ENCODE measurements at regions not wholly inside any gene's neighbourhood (a gene's known extent, or its start where the extent isn't known, plus 50 kb on each side); places are given as distances from the start of the nearest gene placed in this dataset.

GRCh38 chr1:221634606-221635005, 107.3 kb downstream of the DUSP10 start:
- Mint-ChIP-seq H3K27me3 (ENCODE audit: low read depth in 2 of 2) (peaks cover 0 to 4% of the 10 kb centered on the region in 2 donors), H3K9me3 (no peaks in the 10 kb centered on the region), H3K27ac (no peak overlapping the region), H3K36me3 (no peaks in the 10 kb centered on the region), H3K4me1 (peaks cover 4 to 10% of the 10 kb centered on the region in 2 donors), H3K4me3 (no peak overlapping the region)
- intact Hi-C loops (cut with micrococcal nuclease): no loop called here
- H3K27ac ChIP-seq (ENCODE audit: low read length): no peak overlapping the region
- ATAC-seq: no peak
- H3K27me3 ChIP-seq (ENCODE audit: control insufficient read depth, insufficient read depth, low read length): no peaks in the 10 kb centered on the region
- H3K4me1 ChIP-seq (ENCODE audit: control insufficient read depth, insufficient read depth, low read length): no peaks in the 10 kb centered on the region
- H3K36me3 ChIP-seq (ENCODE audit: control insufficient read depth, insufficient read depth, low read length): no peaks in the 10 kb centered on the region
- no peak for DNase-seq
- no peak for TF ChIP-seq CTCF (IDR thresholded peaks at IDR 0.05)
- H3K4me3 ChIP-seq (ENCODE audit: low read length): no peak overlapping the region
- no peaks in the 10 kb centered on the region for H3K9me3 ChIP-seq (ENCODE audit: control insufficient read depth, insufficient read depth, low read length)
- WGBS (ENCODE audit: insufficient coverage): 81% methylated on average over 2 of the region's 2 CpGs

GRCh38 chr1:221635305-221635704, 106.6 kb downstream of the DUSP10 start:
- DNase-seq: no peak
- Histone ChIP-seq H3K4me1 (ENCODE audit: control insufficient read depth, insufficient read depth, low read length) (no peaks in the 10 kb centered on the region), H3K27me3 (ENCODE audit: control insufficient read depth, insufficient read depth, low read length) (no peaks in the 10 kb centered on the region), H3K36me3 (ENCODE audit: control insufficient read depth, insufficient read depth, low read length) (no peaks in the 10 kb centered on the region), H3K4me3 (ENCODE audit: low read length) (no peak overlapping the region), H3K27ac (ENCODE audit: low read length) (no peak overlapping the region), H3K9me3 (ENCODE audit: control insufficient read depth, insufficient read depth, low read length) (no peaks in the 10 kb centered on the region)
- TF ChIP-seq CTCF (IDR thresholded peaks at IDR 0.05): no peak
- peaks cover 0 to 4% of the 10 kb centered on the region in 2 donors for H3K27me3 Mint-ChIP-seq (ENCODE audit: low read depth in 2 of 2)
- H3K27ac Mint-ChIP-seq: no peak overlapping the region
- H3K4me1 Mint-ChIP-seq: peaks cover 4 to 10% of the 10 kb centered on the region in 2 donors
- no peak overlapping the region for H3K4me3 Mint-ChIP-seq
- ATAC-seq: no peak
- WGBS (ENCODE audit: insufficient coverage): 90% methylated on average over 2 of the region's 2 CpGs
- intact Hi-C loops (cut with micrococcal nuclease): no loop called here
- no peaks in the 10 kb centered on the region for H3K36me3 Mint-ChIP-seq
- H3K9me3 Mint-ChIP-seq: no peaks in the 10 kb centered on the region

- no peak overlapping the region for H3K4me3 Mint-ChIP-seq
- H3K36me3 Mint-ChIP-seq: no peaks in the 10 kb centered on the region
- ATAC-seq (no peak), DNase-seq (no peak)
- Histone ChIP-seq H3K36me3 (ENCODE audit: control insufficient read depth, insufficient read depth, low read length) (no peaks in the 10 kb centered on the region), H3K9me3 (ENCODE audit: control insufficient read depth, insufficient read depth, low read length) (no peaks in the 10 kb centered on the region), H3K4me3 (ENCODE audit: low read length) (no peak overlapping the region), H3K4me1 (ENCODE audit: control insufficient read depth, insufficient read depth, low read length) (no peaks in the 10 kb centered on the region), H3K27ac (ENCODE audit: low read length) (no peak overlapping the region), H3K27me3 (ENCODE audit: control insufficient read depth, insufficient read depth, low read length) (no peaks in the 10 kb centered on the region)
- no peak overlapping the region for H3K27ac Mint-ChIP-seq
- WGBS (ENCODE audit: insufficient coverage): 65% methylated on average over 3 of the region's 3 CpGs
- TF ChIP-seq CTCF (IDR thresholded peaks at IDR 0.05): no peak
- peaks cover 4 to 10% of the 10 kb centered on the region in 2 donors for H3K4me1 Mint-ChIP-seq
- H3K9me3 Mint-ChIP-seq: no peaks in the 10 kb centered on the region
- intact Hi-C loops (cut with micrococcal nuclease): no loop called here
- H3K27me3 Mint-ChIP-seq (ENCODE audit: low read depth in 2 of 2): peaks cover 0 to 4% of the 10 kb centered on the region in 2 donors
These were observed 105.8 kb downstream of the DUSP10 start for GRCh38 chr1:221636096-221636495.

GRCh38 chr1:221636967-221637366, 104.9 kb downstream of the DUSP10 start:
- no peak for DNase-seq
- Mint-ChIP-seq H3K4me1 (peaks cover 0 to 4% of the 10 kb centered on the region in 2 donors), H3K27ac (no peak overlapping the region), H3K27me3 (ENCODE audit: low read depth in 2 of 2) (peaks cover 0 to 7% of the 10 kb centered on the region in 2 donors), H3K4me3 (no peak overlapping the region), H3K36me3 (no peaks in the 10 kb centered on the region), H3K9me3 (no peaks in the 10 kb centered on the region)
- no peak for ATAC-seq
- no peak for TF ChIP-seq CTCF (IDR thresholded peaks at IDR 0.05)
- Histone ChIP-seq H3K9me3 (ENCODE audit: control insufficient read depth, insufficient read depth, low read length) (no peaks in the 10 kb centered on the region), H3K27me3 (ENCODE audit: control insufficient read depth, insufficient read depth, low read length) (no peaks in the 10 kb centered on the region), H3K27ac (ENCODE audit: low read length) (no peak overlapping the region), H3K4me3 (ENCODE audit: low read length) (no peak overlapping the region), H3K36me3 (ENCODE audit: control insufficient read depth, insufficient read depth, low read length) (no peaks in the 10 kb centered on the region), H3K4me1 (ENCODE audit: control insufficient read depth, insufficient read depth, low read length) (no peaks in the 10 kb centered on the region)
- intact Hi-C loops (cut with micrococcal nuclease): no loop called here
- 82% methylated on average over 3 of the region's 3 CpGs for WGBS (ENCODE audit: insufficient coverage)

Data from natural killer cell (primary cell).